ENCODE measurements at regions not wholly inside any gene's neighbourhood (a gene's known extent, or its start where the extent isn't known, plus 50 kb on each side); places are given as distances from the start of the nearest gene placed in this dataset.

- DNase-seq, result no peak
Measured at GRCh38 chr2:205937211-205937610, 148.8 kb downstream of the INO80D start.

- DNase-seq, result no peak
Measured at GRCh38 chr2:205936446-205936845, 149.5 kb downstream of the INO80D start.

GRCh38 chr2:205934443-205934842 is 151.5 kb downstream of the INO80D start:
- no peak for DNase-seq

GRCh38 chr2:205932861-205933260 is 153.1 kb downstream of the INO80D start:
- DNase-seq, result no peak

GRCh38 chr2:205931388-205931787 is 154.6 kb downstream of the INO80D start:
- DNase-seq, result no peak

- DNase-seq, result no peak
Measured at GRCh38 chr2:205930209-205930608, 155.8 kb downstream of the INO80D start.

- DNase-seq, result no peak
Measured at GRCh38 chr2:205929246-205929942, 156.6 kb downstream of the INO80D start.

- DNase-seq, result no peak
Measured at GRCh38 chr2:205925373-205926337, 160.3 kb downstream of the INO80D start.

GRCh38 chr2:205924676-205925075 is 161.3 kb downstream of the INO80D start:
- DNase-seq, result no peak

- no peak for DNase-seq
Measured at GRCh38 chr2:205915130-205915524, 170.8 kb downstream of the INO80D start.

- no peak for DNase-seq
Measured at GRCh38 chr2:205914213-205915129, 171.5 kb downstream of the INO80D start.

GRCh38 chr2:205913668-205914067 is 172.3 kb downstream of the INO80D start:
- DNase-seq, result no peak

- DNase-seq, result no peak
Measured at GRCh38 chr2:205911306-205911705, 174.7 kb downstream of the INO80D start.

GRCh38 chr2:205909184-205909572 is 176.8 kb downstream of the INO80D start:
- DNase-seq, result no peak

GRCh38 chr2:205908212-205909183 is 177.5 kb downstream of the INO80D start:
- no peak for DNase-seq

- DNase-seq, result no peak
Measured at GRCh38 chr2:205906419-205906818, 179.6 kb downstream of the INO80D start.

GRCh38 chr2:205905576-205905975 is 180.4 kb downstream of the INO80D start:
- DNase-seq, result no peak

GRCh38 chr2:205904873-205905272 is 181.1 kb downstream of the INO80D start:
- no peak for DNase-seq

GRCh38 chr2:205903549-205904129 is 182.3 kb downstream of the INO80D start:
- no peak for DNase-seq

GRCh38 chr2:205902900-205903237 is 183.1 kb downstream of the INO80D start:
- DNase-seq, result no peak

All from SIG-M5 (cell line).